ENCODE measurements at regions not wholly inside any gene's neighbourhood (a gene's known extent, or its start where the extent isn't known, plus 50 kb on each side); places are given as distances from the start of the nearest gene placed in this dataset.
"Not testable (repeated sequence)": the region's sequence is repeated elsewhere in the genome, so short reads cannot be mapped to it uniquely, and the experiment has no call there.

GRCh38 chr16:16638231-16638630 lies 259.3 kb downstream of the NPIPA7 start:
- not testable (repeated sequence) for TF ChIP-seq POLR2A (IDR thresholded peaks at IDR 0.05)
- TF ChIP-seq, protein P1, sequence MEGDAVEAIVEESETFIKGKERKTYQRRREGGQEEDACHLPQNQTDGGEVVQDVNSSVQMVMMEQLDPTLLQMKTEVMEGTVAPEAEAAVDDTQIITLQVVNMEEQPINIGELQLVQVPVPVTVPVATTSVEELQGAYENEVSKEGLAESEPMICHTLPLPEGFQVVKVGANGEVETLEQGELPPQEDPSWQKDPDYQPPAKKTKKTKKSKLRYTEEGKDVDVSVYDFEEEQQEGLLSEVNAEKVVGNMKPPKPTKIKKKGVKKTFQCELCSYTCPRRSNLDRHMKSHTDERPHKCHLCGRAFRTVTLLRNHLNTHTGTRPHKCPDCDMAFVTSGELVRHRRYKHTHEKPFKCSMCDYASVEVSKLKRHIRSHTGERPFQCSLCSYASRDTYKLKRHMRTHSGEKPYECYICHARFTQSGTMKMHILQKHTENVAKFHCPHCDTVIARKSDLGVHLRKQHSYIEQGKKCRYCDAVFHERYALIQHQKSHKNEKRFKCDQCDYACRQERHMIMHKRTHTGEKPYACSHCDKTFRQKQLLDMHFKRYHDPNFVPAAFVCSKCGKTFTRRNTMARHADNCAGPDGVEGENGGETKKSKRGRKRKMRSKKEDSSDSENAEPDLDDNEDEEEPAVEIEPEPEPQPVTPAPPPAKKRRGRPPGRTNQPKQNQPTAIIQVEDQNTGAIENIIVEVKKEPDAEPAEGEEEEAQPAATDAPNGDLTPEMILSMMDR (IDR thresholded peaks at IDR 0.05): not testable (repeated sequence)
